Right forelimb (tissue), 1 donor: ENCODE measurements at regions not wholly inside any gene's neighbourhood (a gene's known extent, or its start where the extent isn't known, plus 50 kb on each side); places are given as distances from the start of the nearest gene placed in this dataset.

Experiments used
- DNase-seq: peaks from one replicate; pipeline ENCODE4 v3.0.0-alpha.2; 2018

DNA sequence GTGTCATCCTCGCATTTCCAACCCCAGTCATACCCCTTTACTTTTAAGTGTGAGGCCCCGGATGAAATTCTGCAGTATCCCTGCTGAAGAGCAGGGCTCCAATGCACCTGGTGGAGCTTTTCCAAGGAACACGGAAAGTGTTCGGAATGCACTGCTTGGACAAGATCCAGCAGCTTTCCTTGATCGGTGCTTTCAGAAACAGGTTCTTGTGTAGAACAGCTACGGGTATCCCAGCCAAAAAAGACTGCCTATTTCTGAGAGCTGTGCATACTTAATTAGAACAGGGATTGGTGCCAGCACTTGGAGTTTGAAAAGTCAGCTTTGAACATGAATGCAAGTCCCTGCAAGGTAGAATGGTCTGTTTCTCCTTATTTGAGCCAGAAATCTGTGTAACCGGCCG lies 87.2 kb upstream of the C1QTNF9B start:
- no peak for DNase-seq

DNA sequence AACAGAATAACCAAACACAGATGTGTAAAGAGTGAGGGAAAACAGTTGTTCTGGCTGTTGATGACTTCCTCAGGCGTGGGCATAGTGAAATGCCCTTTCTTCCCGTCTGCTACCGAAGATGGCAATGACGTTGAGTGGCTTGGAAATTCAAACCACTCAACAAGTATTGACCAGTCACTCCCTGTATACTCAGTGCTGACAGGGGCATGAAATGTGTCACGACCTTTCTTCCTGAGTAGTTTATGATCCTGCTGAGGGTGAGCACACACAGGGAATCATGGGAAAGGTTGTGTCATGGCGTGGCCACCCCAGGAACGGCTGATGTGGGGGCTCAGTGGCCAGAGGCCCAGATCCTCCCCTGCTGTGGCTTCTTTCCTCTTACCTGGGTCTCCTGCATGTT lies 87.8 kb upstream of the C1QTNF9B start:
- DNase-seq: no peak

DNA sequence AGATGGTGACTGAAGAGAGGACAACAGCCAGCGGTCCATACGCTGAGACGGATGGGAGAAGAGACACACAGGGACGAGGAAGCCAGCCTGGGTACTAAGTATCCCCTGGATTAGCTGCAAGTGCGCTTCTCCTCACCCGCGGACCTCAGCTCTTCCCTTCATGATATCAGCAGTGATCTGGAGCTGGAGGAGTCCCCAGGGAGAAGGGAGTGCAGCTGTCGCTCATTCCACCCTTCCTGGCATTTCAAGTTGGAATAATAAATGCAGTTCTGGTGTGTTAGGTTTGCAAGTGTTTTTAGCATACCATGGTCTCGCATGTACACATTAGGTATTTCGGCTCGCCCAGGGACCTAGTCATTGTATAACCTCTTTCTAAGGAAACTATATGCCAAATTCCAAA lies 88.5 kb upstream of the C1QTNF9B start:
- DNase-seq: no peak

DNA sequence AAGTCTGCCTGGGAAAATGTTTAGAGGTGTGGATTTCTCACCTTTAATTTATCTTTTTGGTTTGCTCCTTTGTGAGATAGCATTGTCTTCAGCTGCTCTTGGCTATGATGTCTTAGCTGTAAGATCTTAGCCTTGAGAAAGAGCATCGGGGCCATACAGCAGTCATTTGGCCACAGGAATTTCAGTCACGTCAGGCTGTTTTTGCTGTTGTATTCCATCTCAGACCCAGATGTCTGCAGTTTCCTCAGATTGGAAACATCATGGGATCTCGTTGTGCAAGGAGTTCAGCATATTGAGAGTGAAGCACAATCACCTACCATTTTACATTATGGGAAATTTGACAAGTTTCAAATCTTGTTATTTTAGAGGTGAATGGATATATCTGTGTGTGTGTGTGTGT lies 89.3 kb upstream of the C1QTNF9B start:
- no peak for DNase-seq

DNA sequence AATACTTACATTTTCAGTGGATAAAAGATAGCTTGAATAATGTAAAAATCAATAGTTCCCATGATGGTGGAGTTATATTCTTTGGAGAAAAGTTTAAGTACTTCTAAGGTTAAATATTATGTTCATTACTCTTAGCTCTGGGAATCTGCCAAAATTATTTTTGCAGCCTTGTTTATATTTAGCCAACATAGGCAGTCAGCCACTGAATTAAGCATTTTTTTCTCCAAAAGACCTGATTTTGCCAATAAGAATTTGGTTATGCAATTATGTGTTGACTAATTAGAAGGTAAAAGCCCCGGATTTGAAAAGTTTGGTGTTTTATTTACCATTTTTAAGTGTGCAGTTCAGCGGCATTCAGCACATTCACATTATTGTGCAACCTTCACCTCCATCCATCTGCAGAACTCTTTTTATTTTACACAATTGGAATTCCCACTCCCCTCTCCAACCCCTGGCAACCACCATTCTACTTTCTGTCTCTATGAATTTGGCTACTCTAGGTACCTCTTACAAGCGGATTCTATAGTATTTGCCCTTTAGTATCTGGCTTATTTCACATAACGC lies 90.1 kb upstream of the C1QTNF9B start:
- no peak for DNase-seq

DNA sequence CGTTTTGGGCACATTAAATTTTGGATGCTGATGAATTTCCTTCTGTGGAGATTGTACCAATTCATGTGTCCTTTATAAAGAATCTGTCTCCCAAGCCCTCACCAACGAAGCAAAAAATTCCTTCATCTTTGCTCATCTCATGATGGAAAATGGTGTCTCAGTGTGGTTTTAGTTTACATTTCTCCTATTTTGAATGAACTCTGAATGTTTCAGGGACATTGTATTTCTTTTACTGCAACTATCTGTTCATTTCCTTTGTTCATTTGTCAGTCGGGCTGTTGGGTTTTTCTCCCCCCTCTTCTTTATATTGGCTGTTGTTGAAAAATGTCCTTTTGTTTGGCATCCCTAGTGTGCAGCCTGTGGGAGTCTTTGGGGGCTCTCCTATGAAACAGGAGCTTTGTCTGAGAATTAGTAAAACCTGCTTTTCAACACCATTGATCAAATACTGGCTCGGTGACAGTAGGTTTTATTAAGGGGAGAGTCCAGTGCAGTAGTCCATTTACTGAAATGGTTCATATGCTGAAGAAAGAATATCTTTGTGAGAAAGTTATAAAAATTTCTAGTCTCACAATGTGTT lies 91.3 kb upstream of the C1QTNF9B start:
- DNase-seq: no peak

DNA sequence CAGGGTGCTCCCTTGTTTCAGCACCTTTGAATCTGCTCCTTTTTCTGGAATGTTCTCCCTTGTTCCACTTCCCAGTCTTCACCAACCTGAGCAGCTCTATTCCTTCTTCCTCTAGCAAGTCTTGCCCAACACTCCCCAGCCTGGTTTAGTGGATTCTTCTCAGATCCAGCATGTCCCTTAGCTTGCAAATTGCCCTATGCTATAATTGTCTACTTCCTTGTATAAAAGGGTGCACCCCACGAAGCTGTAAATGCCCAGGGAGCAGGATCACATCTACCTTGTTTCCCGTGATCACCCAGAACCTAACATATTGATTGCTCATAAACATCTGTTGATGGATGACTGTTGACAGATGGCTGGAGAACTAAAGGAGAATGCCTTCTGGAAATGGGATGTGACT lies 93.2 kb upstream of the C1QTNF9B start:
- no peak for DNase-seq

DNA sequence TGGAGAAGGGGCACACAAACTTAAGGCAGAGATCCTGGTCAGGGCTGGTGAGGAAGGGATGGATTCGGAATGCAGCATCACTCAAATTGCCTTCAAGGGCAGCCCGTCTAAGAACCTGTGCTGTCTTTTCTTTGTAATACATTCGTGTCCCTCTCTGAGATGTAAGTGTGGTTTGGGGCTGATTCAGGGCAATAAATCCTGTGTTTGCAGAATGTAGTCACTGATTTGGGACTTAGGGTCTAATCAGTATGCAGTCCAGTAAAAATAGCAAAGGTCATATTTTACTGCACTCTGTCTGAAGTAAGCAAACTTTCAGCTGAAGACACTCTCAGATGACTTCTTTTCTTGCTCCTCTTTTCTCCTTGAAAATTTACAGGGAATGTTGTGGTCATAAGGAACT lies 93.8 kb upstream of the C1QTNF9B start:
- no peak for DNase-seq

DNA sequence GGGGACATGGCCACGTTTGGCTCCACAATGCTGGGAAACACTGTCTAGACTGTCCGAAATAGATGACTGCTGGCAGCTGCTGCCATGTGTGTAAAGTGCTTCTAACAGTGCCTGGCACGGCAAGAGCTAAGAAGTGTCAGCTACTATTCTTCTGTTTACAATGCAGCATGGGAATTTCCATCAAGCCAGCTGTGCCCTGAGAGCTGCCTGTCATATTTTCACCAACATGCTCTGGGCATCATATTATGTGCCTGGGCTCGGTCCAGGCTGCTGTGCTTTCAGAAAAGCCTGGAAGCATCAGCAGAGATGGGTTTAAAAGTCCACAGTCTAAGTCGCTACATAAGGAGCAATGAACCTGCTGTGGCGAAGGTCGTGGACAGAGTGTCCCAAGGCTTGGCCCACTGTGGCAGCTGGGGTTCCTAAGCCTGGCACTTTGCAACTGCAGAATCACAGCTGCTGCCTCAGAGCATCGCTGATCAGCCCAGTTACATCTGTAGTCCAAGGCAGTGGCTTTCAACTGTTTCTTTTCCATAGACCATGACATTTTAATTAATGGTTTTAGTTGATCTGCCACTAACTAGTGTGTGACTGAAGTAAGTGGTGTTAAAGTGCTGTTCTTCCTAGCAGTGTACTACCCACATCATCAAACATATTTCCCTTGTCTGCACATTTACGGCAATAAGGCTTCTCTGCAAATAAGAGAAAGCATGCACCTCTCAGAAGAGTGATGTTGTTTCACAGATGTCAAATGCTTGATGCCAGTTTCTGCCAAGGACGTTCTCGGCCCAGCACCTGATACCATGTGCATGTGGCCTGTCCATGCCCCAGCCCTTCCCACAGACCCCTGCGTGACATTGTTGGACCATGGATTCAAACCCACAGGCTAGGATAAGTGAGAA lies 95.7 kb upstream of the C1QTNF9B start:
- peak; percentile 55 for DNase-seq

DNA sequence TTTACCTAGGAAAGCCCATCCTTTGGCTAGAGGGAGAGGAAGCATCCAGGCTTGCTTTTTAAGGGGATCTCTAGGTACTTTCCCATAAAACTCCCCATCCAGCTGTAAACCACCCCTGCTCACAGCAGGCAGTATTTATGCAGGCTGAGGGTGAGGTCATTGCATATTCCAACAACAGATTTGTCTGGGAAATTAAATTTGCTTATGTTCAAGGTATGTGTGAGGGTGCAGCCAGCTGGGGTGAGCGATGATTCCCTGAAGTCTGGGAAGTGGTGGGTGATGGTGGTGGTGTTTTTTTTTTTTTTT lies 96.3 kb upstream of the C1QTNF9B start:
- no peak for DNase-seq

DNA sequence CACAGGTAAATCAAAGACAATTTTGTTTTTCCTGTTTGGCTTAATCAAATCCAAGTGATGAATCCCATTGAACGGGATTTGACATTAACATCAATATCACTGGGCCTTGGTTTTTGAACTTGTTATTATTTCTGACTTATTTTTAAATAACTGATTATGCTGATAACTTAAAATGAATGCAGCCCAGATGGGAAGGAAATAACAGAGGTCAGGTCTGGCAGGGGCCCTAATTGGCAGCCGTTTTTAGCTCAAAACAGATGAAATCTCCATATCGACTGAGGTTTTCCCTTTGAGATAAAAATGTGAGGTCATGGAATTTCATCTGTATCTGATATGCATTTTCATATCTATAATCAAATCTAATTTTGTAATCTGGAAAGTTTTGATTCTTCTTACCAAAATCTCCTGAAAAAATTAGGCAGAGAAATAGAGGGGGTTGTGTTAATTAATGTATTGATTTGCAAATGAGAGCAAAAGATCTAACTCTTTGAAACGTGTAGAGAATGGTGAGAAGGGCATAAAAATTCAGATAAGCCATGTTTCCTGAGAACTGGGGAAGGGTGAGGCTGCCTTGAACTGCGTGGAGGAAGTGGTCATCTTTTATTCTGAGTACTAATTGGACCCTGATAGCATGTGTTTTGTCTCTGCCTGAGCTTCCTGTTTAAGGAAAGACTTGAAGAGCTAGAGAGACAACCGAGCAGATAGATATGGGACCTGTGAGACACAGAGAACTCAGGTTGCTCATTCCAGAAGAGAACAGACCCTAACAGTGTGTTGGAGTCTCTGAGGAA lies 98.2 kb upstream of the C1QTNF9B start:
- no peak for DNase-seq

DNA sequence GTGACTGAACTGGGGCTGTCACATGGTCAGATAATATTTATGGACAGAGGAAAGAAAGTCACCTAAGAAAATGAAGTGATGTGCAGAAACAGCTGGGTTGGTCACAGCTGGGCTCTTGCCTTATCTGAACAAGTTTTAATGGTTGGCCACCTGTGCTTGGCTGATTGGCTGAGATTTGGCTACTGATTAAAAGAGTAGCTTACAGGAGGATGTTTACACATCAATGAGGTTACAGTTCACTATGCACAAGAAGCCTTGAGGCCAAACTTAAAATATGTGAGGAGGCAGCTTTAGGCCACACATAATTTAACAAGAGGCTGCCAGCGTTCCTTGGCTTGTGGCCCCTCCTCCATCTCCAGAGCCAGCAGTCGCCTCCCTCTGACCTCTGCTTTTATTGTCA lies 99.2 kb upstream of the C1QTNF9B start:
- no peak for DNase-seq

DNA sequence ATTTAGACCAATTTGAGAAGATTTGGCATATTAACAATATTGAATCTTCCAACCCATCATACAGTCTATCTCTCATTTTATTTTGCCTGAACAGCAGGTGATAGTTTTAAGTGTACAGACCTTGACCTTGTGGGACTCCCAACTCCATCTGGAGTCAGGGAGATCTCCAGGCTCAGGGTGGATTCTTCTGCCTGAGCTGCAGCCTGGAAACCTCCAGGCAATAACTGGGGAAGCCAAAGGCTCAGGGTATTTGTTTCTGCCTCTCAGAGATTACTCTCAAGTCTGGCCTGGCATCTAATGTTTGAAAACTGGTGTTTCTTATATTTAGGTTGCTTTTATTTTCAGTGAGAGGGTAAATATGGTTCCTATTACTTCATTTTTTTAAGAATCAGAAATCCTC lies 102.1 kb upstream of the C1QTNF9B start:
- no peak for DNase-seq

DNA sequence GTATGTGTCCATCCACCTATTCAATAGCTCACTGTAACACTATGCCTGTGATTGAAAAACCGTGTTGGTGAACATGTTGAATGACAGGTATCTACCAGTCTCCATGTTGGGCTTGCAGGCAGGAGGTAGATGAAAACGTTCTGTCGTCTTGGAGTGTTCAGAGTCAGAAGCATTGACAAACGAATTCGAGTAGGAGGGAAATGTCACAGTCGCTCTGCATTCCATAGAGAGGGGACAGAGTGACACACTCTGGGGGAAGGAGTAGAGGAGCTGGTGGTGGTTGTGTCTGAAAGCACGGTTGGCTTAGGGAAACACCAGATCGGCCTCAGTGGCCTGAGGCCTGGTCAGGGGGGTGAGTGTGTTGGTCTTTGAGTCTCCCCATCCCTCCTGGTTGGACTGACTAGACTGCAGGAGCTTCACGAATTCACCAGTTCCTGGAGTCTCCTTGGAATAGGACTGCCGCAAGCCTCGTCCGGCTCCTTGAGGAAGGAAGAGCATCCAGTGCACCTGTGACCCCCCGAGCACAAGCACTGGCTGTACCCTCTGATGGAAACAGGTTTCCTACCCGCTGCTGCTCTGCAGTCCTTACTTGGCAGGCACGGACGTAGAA lies 105.0 kb upstream of the C1QTNF9B start:
- DNase-seq: no peak

DNA sequence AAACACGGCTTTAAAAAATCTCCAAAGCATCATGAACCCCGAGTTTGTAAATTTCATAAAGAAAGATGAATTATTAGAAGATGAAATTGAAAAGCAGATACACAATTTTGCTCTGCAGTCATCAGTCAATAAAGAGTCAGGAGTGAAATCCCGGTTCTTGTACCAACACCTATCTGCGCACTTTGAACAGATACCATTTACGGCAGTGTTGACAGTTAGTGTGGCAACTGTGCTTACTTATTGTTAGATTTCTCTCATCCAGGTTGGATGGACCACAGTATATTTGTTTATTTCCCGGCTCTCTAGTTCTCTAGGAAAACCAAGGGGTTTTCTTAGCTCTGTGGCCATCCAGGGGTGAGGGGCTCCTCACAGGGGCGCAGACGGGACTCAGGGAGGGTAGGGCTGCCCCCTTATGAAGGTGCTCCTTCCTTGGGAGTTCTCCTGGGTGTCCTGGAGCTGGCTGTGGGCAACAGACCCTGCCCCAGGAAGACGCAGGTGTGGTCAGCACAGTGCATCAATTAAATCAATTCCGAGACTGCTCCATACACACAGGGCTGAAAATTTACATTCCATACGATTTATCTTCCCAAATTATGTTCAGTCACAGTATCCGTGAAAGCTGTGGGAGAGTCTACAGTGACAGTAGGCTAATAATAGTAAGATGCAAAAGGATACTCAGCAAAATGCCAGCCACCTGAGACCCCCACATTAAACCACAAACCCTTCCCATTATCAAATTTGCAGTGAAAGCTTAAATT lies 107.0 kb upstream of the C1QTNF9B start:
- no peak for DNase-seq

DNA sequence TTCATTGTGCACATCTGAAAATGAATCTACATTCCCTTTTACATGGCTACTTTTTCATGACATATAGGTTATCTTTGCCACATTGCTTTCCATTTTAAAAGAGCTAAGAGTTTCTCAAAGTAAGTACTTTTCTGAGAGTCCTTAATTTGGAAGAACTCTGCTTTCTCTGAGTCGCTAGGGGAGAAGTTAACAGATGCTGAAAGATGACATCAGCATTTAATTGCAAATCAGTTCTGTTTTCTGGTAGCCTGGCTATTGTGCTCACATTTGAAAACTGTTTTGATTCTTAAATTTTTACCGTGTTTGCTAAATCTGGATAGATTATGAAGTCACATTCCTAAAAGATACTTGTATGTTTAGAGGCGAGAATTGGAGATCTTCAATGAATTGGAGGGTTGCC lies 107.7 kb upstream of the C1QTNF9B start:
- no peak for DNase-seq

DNA sequence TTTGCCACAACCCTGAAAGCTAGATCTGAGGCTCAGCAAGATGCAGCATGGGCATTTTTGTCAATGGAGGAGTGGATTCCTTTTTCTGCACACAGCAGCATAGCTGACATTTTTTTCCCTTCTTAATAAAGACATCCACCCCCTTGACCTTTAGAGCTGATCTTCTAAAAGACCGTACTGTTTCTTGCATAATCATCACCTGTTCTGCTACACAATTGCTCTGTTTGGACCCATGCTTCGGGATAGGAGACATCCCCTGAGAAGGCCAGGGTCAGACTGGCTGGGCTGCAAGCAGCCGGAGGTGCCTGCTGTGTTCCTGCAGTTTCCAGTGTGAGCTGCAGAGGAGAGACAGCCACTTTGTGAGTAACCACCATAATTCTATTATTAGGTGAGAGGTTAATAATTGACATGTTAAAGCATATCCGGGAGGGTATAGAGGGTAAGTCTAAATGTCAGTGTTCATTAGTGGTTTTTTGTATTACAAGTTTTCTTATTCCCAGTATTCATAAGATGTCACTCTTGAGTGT lies 108.5 kb upstream of the C1QTNF9B start:
- no peak for DNase-seq

DNA sequence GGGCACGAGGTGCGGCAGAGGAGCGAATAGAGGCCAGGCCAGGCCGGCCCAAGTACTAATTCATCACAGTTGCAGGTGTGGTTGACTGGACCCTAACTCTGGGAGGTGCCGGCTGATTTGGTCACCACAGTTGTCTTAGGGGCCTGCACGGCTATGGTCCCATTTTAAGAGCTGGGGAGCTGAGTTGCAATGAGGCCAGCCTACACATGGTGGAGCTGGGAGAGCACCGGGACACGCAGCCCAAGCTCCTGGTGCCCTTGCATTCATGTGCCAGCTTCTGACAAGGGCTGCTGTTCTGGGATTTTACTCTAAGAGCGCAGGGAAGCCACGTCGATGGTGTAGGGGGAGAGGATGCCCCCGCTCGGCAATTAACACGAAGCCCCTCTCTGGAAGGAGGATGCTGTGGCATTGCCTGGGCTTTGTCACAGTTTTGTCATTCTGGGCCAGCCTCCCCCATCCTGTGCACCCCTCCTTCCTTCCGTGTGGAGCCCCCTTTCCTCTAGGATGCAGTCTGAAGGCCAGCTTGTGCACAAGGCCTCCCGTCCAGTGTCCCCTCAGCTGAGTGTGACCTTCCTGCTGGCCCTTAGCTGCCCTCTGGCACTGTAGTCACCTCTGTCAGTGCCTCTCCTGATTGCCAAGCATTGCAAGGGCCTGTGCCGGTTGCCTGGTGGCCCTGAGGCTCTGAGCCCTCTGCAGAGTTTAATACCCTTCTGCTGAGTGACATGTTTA lies 109.4 kb upstream of the C1QTNF9B start:
- no peak for DNase-seq

DNA sequence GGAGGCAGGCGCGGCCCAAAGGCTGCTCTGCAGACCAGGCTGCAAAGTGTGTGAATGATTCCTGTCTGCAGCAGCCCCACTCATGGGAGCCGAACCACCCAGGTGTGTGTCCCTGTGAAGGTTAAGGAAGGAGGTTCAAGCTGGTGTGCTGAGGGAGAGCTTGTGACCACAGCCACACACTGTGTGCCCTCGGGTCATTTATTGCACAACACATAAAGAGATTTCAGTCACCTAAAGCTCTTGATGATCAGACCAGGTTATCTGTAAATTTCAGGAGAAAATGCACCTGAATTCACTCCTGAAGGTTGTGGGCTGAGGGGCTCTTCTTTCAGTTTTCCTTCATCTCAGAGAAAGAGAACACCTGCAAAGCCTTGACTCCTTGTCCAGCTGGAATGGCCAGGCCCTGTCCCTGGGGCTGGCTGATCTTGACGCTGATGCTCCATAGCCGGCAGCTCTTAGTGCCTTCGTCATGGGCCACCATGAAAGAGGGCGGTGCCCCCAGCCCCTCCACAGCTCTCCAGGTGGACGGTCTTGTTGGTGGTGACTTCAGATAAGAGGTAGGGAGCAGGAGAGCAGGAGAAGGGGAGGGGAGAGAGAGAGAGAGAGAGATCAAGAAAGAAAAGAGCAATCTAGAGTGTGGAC lies 110.8 kb upstream of the C1QTNF9B start:
- no peak for DNase-seq

DNA sequence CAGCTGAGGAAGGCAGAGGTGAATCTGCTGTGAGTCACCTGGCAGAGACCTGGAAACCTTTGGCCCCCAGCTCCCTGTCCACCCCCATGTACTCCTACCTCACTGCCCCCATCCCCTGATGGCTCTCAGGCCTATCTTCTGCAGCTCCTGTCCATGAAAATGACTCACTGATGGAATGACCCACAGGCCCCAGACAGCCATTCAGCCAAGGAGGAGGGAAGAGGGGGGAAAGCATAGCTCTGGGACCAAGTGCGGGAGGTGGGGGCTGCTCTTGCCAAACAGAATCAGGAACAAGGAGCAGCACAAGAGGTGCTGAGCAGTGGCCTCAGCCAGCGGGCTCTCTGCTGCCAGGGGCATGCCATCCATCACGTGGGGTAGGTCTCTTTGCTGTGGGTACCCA lies 111.4 kb upstream of the C1QTNF9B start:
- no peak for DNase-seq

DNA sequence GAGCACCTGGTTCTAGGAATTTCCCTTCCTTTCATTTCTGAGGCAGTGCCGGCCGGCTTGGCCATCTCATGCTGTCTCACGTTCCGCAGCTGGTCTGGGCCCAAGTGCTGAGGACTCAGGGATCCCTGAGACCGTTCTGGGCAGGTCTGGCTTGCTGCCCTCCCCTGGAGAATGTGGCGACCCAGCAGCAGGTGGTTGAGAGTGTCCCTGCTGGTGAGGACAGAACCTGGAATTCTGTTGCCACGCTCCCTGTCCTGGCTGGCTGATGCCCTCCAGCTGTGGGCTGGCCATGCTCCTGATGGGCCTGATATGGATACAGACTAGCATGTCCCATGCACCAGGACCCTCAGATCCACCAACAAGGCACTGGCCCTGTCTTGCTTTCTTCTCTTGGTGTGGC lies 114.0 kb upstream of the C1QTNF9B start:
- no peak for DNase-seq
